SK-N-SH (cell line): ENCODE measurements at regions not wholly inside any gene's neighbourhood (a gene's known extent, or its start where the extent isn't known, plus 50 kb on each side); places are given as distances from the start of the nearest gene placed in this dataset.

Source experiments
- CTCF ChIA-PET: fragments of 300-600, 350-600 bp; formaldehyde crosslinking; extraction: SDS; loops from one replicate; lab custom pipeline; 2021; lab: Yijun Ruan, JAX
- POLR2A ChIA-PET: fragments of 350-600 bp; sonication (Branson Sonifier 250); formaldehyde crosslinking; extraction: SDS; loops from one replicate; lab custom pipeline; 2020; ENCODE audit warnings: antibody characterized with exemption, inconsistent platforms; lab: Yijun Ruan, JAX
- DNase-seq: peaks from one replicate; pipeline ENCODE4 v3.0.0; 2012
- H2AFZ ChIP-seq: fragments of 200-600 bp; sonication (generic); 2 replicates; pipeline ENCODE4 v1.8.1; 2016; ENCODE audit warnings: antibody characterized with exemption, mild to moderate bottlenecking, low read depth
- H3F3A ChIP-seq: fragments of 200-600 bp; sonication (generic); replicated peaks from 2 replicates; pipeline ENCODE3; 2016; ENCODE audit warnings: antibody characterized with exemption, mild to moderate bottlenecking; ENCODE audit not compliant: insufficient read depth
- H3K27ac ChIP-seq, 2 experiments: fragments of 200-500 bp in 1 of 2; fragments of 200-600 bp in 1 of 2; sonication (Bioruptor generic) in 1 of 2; sonication (generic), shearing (Covaris generic) in 1 of 2; 2 replicates each; pipeline versions ENCODE4 v1.5.1 to v1.6.1; 2014 to 2016; ENCODE audit warnings: low read depth in 2 of 2, inconsistent platforms in 1 of 2, low read length in 1 of 2, mild to moderate bottlenecking in 1 of 2, mixed read lengths in 1 of 2
- H3K27me3 ChIP-seq: fragments of 200-600 bp; sonication (generic), shearing (Covaris generic); 2 replicates; pipeline ENCODE4 v1.6.1; 2016; ENCODE audit warnings: mixed run types; ENCODE audit not compliant: insufficient read depth
- H3K36me3 ChIP-seq, 2 experiments: fragments of 200-500 bp in 1 of 2; fragments of 200-600 bp in 1 of 2; sonication (Bioruptor generic) in 1 of 2; sonication (generic) in 1 of 2; replicated peaks in 1 of 2; 2 replicates each; pipeline versions ENCODE3 to v1.5.1; 2014 to 2016; ENCODE audit warnings: low read length in 1 of 2, mild to moderate bottlenecking in 1 of 2; ENCODE audit not compliant: insufficient read depth in 2 of 2, control insufficient read depth in 1 of 2
- H3K4me1 ChIP-seq, 2 experiments: fragments of 200-500 bp in 1 of 2; fragments of 200-600 bp in 1 of 2; sonication (Bioruptor generic) in 1 of 2; sonication (generic), shearing (Covaris generic) in 1 of 2; 2 replicates each; pipeline versions ENCODE4 v1.5.1 to v1.6.1; 2014 to 2016; ENCODE audit warnings: low read depth in 1 of 2, low read length in 1 of 2, mixed run types in 1 of 2; ENCODE audit not compliant: insufficient read depth in 2 of 2, control insufficient read depth in 1 of 2
- H3K4me2 ChIP-seq: fragments of 200-600 bp; sonication (generic), shearing (Covaris generic); 2 replicates; pipeline ENCODE4 v1.6.1; 2017; ENCODE audit warnings: mixed run types
- H3K4me3 ChIP-seq, 2 experiments: fragments of 200-500 bp in 1 of 2; fragments of 200-600 bp in 1 of 2; sonication (Bioruptor generic) in 1 of 2; sonication (generic), shearing (Covaris generic) in 1 of 2; 2 replicates each; pipeline versions ENCODE4 v1.5.1 to v1.8.1; 2014 to 2016; ENCODE audit warnings: low read depth in 2 of 2, inconsistent platforms in 1 of 2, low read length in 1 of 2, mild to moderate bottlenecking in 1 of 2, mixed read lengths in 1 of 2, moderate library complexity in 1 of 2
- H3K79me2 ChIP-seq: fragments of 200-600 bp; sonication (generic); 2 replicates; pipeline ENCODE4 v1.8.1; 2017; ENCODE audit warnings: mild to moderate bottlenecking; ENCODE audit not compliant: insufficient read depth
- H3K9ac ChIP-seq: fragments of 200-600 bp; sonication (generic); 2 replicates; pipeline ENCODE4 v1.6.1; 2017; ENCODE audit warnings: mixed run types
- H3K9me2 ChIP-seq: fragments of 200-600 bp; sonication (generic); 2 replicates; pipeline ENCODE4 v1.6.1; 2017; ENCODE audit warnings: mixed run types
- H3K9me3 ChIP-seq: fragments of 200-600 bp; sonication (generic); 2 replicates; pipeline ENCODE4 v1.6.1; 2017; ENCODE audit warnings: mixed run types, mild to moderate bottlenecking, moderate library complexity
- H4K20me1 ChIP-seq: fragments of 200-600 bp; sonication (generic); 2 replicates; pipeline ENCODE4 v1.6.1; 2017; ENCODE audit warnings: mild to moderate bottlenecking, mixed run types; ENCODE audit not compliant: insufficient read depth
- CTCF ChIP-seq: fragments of 200-600 bp; sonication (generic); IDR thresholded peaks from 2 replicates; pipeline ENCODE4 v1.6.1; 2017; ENCODE audit warnings: antibody characterized with exemption, mild to moderate bottlenecking, moderate library complexity
- FOSL2 ChIP-seq: IDR thresholded peaks from 2 replicates; pipeline ENCODE4 v1.4.0; 2012; ENCODE audit warnings: low read depth, mild to moderate bottlenecking, moderate library complexity, borderline replicate concordance
- FOXM1 ChIP-seq: IDR thresholded peaks from 2 replicates; pipeline ENCODE4 v1.4.0; 2012; ENCODE audit warnings: low read depth, mild to moderate bottlenecking
- IRF3 ChIP-seq: fragments of 150-350 bp; IDR thresholded peaks from 2 replicates; pipeline ENCODE4 v1.6.1; 2016; ENCODE audit warnings: mild to moderate bottlenecking, low read depth, low read length
- JUND ChIP-seq: IDR thresholded peaks from 2 replicates; pipeline ENCODE4 v1.4.0; 2012
- MXI1 ChIP-seq: IDR thresholded peaks from 2 replicates; pipeline ENCODE4 v1.6.1; 2012; ENCODE audit warnings: mild to moderate bottlenecking, low read depth, low read length, improper control_type of control experiment
- POLR2AphosphoS5 ChIP-seq: IDR thresholded peaks from 2 replicates; pipeline ENCODE4 v1.6.1; 2012; ENCODE audit warnings: low read depth, low read length
- RAD21 ChIP-seq: IDR thresholded peaks from 2 replicates; pipeline ENCODE4 v1.6.1; 2012; ENCODE audit warnings: mild to moderate bottlenecking, low read length
- REST ChIP-seq: IDR thresholded peaks from 2 replicates; pipeline ENCODE4 v1.6.1; 2012; ENCODE audit warnings: mild to moderate bottlenecking, low read depth, low read length, moderate library complexity
- RFX5 ChIP-seq: IDR thresholded peaks from 2 replicates; pipeline ENCODE4 v1.6.1; 2012; ENCODE audit warnings: mild to moderate bottlenecking, improper control_type of control experiment, low read length
- SIN3A ChIP-seq: IDR thresholded peaks from 2 replicates; pipeline ENCODE4 v1.6.1; 2012; ENCODE audit warnings: low read depth, mild to moderate bottlenecking, low read length, moderate library complexity, borderline replicate concordance
- SMC3 ChIP-seq: IDR thresholded peaks from 2 replicates; pipeline ENCODE4 v1.6.1; 2012; ENCODE audit warnings: low read depth, low read length, improper control_type of control experiment
- TCF12 ChIP-seq: IDR thresholded peaks from 2 replicates; pipeline ENCODE4 v1.4.0; 2012
- USF1 ChIP-seq: IDR thresholded peaks from 2 replicates; pipeline ENCODE4 v1.4.0; 2012; ENCODE audit warnings: low read depth, borderline replicate concordance
- YY1 ChIP-seq: IDR thresholded peaks from 2 replicates; pipeline ENCODE4 v1.4.0; 2012; ENCODE audit warnings: low read depth, mild to moderate bottlenecking
- WGBS: methylation state at CpG from one replicate; pipeline ENCODE4 v1.1.6; 2017; ENCODE audit warnings: low lambda C conversion rate; 5-methylcytosine and 5-hydroxymethylcytosine counted together

GRCh38 chr17:77499699-77500435, 359.1 kb downstream of the SEC14L1 start (continued):
- TF ChIP-seq USF1 = no peak
- TF ChIP-seq, all 33 proteins: peak for 0

GRCh38 chr17:77501101-77501566, 360.4 kb downstream of the SEC14L1 start:
- Histone ChIP-seq H3K4me2 (no peak overlapping the region), H3K27ac (no peak overlapping the region), H3K9me3 (no peaks in the 10 kb centered on the region), H3K4me3 (no peak overlapping the region), H3K9ac (no peak overlapping the region), H3K79me2 (no peaks in the 10 kb centered on the region), H3F3A (peaks cover 5% of the 10 kb centered on the region), H3K27me3 (no peaks in the 10 kb centered on the region), H3K36me3 (peaks cover 24 to 26% of the 10 kb centered on the region in 2 experiments), H3K4me1 (peaks cover 0 to 9% of the 10 kb centered on the region in 2 experiments; a peak in 1 of 4 replicates), H2AFZ (no peak overlapping the region), H4K20me1 (no peaks in the 10 kb centered on the region), H3K9me2 (no peaks in the 10 kb centered on the region)
- POLR2A ChIA-PET = no interaction called here
- DNase-seq = peak; percentile 75
- TF ChIP-seq REST = no peak
- TF ChIP-seq SIN3A = no peak
- no peak for TF ChIP-seq TCF12
- no peak for TF ChIP-seq MXI1
- no peak for TF ChIP-seq FOXM1
- TF ChIP-seq RAD21 = peak; percentile 46
- TF ChIP-seq JUND = no peak
- TF ChIP-seq CTCF = peak; percentile 79
- TF ChIP-seq SMC3 = peak; percentile 6; the same call in 1 of the 2 replicates
- TF ChIP-seq IRF3 = no peak
- no peak for TF ChIP-seq POLR2AphosphoS5
- TF ChIP-seq RFX5 = no peak
- TF ChIP-seq YY1 = no peak
- TF ChIP-seq FOSL2 = no peak
- TF ChIP-seq USF1 = no peak
- CTCF ChIA-PET = interaction anchor here (0.6 to 21.9 kb wide), 11 partner anchors 12 to 512 kb away, joined by 3 to 566 read pairs (median 4); no protein-coding TSS in a partner anchor
- 87% methylated on average over 12 of the region's 12 CpGs for WGBS
